GM21367 (cell line): ENCODE measurements at regions not wholly inside any gene's neighbourhood (a gene's known extent, or its start where the extent isn't known, plus 50 kb on each side); places are given as distances from the start of the nearest gene placed in this dataset.

Source experiments
- ATAC-seq: cut with Tn5 transposase; IDR thresholded peaks from one replicate; pipeline ENCODE4 v1.9.1; 2021; ENCODE audit not compliant: unreplicated experiment

DNA sequence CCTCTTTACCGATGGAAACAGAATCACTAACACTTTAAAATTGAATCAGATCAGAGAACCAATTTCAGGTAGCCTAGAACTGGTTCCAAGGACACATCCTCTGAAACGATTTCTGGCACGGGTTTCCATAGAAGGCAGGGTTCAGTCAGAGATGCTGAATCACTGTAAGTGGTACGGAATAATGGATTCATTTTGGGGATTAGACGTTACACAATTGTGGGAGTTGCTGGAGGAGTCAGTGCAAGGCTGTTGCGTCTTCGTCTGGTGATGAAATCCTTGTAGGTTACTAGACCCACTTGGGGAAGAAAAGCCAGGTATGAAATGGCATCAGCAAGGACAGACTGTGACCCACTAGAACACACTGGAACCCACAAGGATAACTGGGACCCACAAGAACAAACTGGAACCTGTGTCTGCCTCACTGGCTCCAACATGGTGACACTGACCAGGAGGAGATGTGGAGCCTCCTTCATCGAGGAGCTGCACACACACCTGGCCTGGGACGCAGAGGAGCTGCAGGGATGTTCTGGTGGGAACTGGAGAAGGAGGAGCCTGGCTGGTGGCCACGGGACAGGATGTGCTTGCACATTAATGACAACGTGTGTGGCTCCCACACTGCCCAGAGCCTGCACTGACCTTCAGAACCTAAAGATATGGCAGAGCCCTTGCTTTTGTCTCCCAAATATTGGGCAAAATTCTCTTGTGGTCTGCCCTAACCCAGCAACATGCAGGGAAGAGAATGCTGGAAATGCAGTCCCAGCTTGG, 105.1 kb downstream of the TRAPPC11 start:
- no peak for ATAC-seq

DNA sequence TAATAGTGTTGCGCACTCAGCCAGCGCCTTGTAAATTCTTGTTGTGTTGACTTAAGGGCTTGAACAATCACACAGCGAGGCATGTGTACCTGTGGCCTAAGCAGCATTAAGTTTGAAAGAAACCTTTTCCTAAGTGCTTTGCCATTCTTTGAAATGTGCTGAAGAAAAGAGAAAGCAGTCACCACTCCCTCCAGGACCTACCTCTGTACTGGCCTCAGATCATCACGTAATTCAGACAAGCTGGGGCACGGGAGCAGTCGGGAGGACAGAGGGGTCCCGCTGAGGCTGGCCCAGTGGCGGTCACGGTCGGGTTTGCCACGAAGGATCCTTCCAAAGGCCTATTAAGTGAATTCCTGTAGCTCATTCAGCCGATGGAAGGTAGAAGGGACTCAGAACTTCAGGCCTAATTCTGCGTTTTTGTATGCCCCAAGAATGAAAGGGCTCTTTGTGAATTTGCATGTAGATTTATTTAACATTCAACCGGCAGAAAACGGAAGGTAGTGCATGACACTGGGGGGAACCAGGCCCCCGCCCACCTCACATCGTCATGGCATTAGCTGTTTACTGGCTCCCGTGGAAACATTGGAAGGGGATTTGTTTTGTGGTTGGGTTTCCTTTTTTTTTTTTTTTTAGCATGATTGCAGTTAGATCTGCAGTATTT, 106.3 kb downstream of the TRAPPC11 start:
- no peak for ATAC-seq

DNA sequence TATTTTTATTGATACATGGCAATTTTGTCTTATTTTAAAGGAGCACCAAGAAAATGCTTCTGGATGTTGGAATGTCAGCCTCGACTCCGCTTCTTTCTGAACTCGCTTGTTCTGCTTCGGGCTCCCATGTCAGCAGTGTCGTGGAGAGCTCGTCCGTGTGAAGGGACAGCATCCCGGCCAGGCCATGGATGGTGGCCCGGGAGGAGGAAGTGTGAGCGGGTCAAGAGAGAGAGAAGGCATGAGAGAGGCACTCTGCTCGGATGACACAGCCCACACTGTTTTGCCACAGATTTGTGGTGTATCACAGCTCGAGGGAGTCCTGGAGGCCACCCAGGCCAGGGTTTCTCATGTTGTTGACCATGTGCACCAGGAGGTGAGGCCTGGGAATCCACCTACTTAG, 107.0 kb downstream of the TRAPPC11 start:
- no peak for ATAC-seq

DNA sequence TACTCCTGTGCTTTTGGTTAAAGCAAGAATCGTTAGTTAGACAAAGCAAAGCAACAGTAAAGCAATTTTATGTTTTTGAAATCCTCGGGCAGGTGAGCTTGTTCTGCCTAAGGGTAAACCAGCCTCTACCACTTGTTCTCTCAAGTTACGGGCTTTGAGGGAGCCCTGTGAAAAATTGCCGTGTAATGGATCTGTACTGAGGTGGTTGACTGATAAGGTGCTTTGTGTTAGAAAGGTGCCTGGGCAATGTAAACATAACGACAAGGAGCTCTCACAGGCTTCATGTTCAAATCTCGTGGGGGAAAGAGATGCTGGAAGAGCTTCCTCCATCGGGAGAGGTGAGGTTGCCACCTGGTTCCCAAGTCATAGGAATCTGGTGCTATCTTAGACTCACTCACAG, 111.8 kb downstream of the TRAPPC11 start:
- no peak for ATAC-seq

DNA sequence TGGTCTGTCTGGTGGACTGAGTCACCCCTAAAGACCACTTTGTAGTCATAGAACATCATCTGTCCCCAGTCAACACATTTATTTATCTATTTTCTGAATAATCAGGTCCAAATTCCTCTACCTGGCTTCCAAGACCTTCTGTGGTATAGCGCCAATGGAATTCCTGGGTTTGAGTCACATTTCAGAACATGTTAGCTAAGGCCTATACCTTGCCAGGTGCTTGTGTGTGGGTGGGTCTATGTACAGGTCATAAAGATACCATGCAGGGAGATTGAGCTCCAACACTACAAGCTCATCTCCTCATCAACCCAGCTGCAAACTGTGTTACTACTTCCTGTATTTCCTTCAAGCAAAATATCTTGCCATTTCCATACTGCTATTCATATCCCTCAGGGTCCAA, 113.3 kb downstream of the TRAPPC11 start:
- ATAC-seq, result no peak

DNA sequence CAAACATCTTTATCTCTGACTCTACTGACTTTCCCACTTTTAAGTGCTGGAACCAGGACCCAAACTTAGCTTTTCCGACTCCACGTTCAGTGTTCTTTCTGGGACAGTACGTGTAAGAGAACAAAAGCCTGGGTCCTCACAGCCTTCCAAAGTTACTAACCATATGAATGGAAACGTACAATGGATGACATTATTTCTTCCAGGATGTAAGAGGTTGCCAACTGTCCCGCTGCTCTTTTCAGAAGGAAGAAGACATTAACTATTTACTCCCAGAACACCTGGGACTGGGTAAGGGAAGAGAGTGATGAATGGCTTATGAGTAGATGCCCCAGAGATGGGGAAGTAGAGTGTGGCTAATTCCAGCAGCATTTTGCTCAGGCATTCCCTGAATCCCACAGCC, 114.7 kb downstream of the TRAPPC11 start:
- ATAC-seq, result no peak

DNA sequence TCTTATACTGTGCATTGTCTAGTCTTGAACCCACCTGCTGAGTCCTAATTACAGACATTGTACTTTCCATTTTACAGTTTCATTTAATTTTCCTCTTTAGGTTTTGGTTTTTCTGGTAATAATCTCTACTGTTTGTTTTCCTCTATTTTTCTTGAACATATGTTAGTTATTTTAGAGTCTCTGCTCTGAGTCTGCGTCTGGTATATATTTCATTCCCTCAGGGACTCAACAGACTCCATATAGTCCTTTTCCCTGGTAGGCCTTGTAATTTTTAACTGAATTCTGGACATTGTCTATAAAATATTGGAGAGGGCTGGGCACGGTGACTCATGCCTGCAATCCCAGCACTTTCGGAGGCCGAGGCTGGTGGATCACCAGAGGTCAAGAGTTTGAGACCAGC, 121.8 kb upstream of the STOX2 start:
- no peak for ATAC-seq

DNA sequence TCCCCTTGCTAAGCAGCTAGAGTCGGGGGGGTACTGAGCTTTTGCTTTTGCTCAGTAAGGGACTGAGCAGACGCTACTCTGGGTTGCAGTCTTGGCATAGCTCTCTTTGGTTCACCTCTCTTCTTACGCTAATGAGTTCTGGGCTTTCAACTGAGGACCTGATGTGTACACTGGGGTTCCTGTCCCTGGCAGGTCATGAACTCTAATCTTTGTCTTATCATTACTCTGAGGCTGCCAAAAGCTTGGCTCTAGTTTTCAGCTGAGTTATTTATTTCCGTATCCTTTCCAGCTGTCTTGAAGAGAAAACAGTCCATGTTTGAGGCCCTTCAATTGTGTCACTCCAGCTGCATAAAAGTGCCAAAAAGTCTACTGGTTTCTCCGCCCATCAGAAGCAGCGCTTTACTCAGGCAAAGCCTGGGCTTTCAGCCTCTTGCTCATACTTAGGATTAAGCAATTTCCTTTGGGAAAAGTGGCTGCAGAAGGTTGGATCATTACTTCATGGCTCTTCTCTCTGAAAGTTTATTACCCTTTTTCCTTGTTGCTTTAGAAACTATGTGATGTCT, 121.0 kb upstream of the STOX2 start:
- ATAC-seq, result no peak

DNA sequence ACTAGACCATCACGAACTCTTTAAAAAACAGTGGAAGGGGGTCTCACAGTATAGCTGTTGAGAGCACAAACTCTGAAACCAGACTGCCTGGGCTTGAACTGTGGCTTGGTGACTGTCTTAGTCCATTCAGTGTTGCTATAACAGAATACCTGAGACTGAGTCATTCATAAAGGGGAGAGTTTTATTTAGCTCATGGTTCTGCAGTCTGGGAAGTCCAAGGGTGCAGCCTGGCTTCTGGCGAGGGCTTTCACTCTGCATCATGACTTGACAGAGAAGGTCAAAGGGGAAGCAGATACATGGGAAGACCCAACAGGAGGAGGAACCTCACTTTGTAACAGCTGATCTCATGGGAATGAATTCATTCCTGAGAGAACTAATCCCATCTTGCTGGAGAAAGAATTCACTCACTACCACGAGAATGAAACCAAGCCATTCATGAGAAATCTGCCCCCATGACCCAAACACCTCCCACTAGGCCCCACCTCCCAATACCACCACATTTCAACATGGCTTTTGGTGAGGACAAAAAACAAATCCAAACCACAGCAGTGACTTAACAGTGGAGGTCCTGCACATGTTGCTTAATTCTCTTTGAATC, 116.7 kb upstream of the STOX2 start:
- no peak for ATAC-seq

DNA sequence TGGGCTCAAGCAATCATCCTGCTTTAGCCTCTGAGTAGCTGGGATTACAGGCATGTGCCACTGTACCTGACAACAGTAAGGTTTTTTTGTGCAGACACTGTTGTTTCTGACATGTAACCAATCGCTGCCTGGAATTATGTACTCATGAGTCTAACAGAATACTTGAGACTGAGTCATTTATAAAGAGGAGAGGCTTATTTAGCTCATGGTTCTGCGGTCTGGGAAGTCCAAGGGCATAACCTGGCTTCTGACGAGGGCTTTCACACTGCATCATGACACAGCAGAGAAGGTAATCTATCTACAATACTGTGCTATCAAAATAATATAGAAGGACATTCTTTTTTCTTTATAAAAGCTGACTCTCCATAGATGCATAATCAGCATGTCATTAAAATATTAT, 115.5 kb upstream of the STOX2 start:
- ATAC-seq, result no peak

DNA sequence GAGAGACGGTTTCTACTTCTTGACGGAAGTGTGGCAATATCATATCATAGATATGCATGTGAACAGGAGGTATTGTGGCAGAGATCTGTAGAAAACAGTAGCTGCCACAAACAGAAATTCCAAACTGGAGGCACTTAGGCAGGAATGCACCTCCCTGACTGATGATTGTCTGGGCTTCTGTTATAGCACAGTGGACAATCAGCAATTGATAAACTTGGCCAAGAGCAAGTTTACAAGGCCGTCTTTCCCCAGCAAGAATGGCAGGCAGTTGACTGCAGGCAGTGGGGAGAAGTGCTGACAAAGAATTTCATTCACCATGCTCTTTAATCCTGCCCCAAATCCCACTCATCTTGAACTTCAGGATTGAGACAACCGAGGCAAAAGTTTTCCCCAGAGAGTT, 114.4 kb upstream of the STOX2 start:
- ATAC-seq, result no peak

DNA sequence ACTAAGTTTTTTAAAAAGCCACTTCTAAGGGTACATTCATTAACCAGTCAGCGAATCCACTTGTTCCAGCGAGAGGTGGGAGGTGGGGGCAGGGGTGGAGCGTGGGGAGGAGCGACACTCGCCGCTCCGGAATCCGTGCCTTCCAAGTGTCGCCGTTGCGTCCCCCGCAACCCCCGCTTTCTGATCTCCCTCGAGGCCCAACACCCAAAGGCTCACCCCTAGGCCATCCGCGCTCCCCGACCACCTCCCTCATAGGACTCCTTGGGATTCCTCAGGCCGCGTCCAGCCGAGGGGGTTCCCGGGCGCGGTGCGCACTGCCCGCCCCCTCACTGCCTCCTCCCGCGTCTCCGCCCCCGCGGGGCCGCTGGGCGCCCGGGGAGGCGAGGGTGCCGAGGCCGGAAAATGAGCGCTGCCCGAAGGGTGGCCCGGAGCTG, 108.1 kb upstream of the STOX2 start:
- no peak for ATAC-seq

DNA sequence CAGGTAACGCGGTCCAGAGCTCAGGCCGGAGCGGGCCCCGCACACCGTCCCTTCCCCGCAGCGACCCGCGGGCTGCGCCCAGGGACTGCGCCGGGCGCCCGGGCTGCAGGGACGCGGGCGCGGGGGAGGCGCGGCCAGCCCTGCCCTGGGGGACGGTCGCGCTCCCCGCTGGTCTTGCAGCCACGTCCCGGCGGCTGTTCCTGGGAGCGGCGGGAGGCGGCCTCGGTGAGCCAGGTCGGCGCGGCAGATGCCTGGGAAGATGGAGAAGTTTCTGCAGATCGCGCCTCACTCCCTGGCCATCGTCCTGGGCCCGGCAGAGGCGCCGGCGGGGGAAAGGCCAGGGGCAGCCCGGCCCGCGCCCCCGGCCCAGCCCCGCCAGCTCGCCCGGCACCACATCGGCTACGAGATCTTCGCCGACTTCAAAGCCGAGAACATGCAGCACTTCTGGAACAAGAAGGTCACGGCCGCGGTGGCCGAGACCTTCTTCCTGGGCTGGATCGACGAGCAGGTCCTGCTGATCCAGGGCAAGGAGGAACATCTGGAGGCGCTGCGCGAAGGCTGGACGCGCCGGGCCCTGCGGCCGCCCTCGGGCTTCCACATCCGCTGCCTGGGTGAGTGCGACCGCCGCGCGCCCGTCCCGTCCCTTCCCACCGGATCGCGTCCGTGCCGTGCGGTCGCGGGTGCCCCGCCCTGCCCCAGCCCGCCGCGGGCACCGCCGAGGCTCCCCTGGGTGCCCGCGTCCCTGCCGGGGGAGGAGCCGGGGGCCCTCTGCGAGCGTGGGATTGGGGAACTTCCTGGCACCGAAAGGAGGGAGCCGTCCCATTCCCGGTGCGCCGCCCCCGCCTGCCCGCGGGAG, 107.4 kb upstream of the STOX2 start:
- ATAC-seq, result no peak

DNA sequence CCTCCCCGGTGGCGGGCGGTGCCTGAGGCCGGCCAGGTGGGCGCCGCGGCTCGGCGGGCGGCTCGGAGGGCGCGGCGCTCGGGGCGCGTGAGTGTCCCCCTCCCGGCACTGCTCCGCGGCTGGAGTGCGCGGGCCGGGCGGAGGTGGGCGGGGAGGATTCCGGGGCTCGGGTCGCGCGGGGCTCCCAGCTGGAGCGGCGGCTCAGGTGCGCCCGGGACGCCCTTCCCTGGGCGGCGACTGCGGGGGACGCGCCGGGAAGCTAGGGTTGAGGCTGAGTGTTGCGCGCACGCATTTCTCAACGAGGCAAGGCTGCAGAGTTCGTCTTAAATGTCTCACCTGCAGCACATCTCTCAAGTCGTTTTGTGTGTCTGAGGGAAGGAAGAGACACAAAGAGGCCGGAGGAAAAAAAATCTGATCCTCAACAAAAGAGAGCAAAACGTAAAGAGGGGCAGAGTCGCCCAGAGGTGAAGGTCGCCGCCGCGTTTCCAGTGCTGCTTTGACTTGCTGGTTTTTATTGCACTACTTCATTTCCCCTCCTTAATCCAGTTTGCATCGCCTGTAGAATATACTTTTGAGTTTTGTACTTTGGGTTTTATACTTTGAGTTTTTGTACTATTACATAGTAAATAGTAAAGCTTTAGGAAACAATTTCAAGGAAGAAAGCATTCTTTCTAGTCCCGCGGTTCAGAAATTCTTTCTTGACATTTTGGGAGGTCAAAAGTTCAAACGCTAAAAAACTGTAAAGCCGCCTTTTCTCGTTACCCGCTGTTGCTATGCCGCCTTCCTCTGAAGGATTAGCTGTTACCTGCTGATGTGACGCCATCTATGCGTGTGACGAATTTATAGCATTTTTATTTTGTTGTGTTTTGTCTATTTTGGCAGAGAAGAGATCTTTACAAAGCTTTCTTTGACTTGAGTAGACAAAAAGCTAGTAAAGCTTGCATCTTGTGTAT, 106.5 kb upstream of the STOX2 start:
- ATAC-seq, result no peak

DNA sequence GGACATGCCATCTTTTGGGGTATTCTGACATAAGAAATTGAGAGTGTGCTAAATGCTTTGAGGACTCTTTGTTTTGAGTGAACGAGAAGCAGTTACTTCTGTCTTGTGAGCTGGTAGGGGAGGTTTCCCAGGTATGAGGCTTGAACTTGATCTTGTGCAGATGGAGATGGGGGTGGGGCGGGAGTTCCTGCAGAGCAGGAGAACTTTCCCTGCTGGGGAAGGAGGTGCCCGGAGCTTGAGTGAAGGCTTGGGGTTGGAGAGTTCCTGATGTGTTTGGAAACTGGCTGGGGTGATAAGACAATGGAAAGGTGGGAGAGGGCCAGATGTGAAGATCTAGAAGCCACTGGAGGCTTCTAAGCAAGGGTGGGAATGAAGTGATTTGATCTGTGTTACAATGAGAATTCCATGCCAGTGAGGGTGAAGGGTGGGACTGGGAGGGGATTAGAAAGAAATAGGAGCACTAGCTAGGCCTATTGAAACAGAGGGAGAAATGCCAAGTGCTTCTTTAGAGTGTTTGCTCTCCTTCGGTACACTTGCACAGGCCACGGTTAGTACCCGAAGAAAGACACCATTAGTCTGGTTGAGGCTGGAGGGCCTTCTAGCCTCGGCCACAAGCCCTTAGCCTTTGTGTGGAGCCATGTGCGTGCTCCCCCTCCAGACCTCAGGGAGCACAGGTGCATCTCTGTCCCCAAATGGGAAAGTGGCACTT, 103.5 kb upstream of the STOX2 start:
- ATAC-seq, result no peak

DNA sequence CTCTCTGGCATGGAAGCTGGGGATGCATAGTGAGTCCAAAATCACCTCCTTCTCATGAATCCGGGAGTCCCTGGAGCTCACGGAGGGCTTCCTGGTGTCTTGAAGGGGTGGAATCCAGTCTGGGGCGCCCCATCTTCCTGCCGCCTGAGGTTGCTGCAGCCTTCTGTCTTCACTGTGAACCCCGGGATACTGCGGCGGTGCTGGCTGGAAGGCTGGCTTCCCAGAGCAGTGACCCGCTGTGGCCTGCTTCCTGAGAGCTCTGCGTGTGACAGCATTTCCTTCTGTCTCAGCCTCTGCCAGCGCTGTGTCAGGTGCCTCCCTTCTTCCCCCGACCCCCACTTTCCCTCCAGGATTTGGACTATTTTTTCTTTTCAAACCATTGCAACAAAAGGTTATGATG, 98.8 kb upstream of the STOX2 start:
- no peak for ATAC-seq

DNA sequence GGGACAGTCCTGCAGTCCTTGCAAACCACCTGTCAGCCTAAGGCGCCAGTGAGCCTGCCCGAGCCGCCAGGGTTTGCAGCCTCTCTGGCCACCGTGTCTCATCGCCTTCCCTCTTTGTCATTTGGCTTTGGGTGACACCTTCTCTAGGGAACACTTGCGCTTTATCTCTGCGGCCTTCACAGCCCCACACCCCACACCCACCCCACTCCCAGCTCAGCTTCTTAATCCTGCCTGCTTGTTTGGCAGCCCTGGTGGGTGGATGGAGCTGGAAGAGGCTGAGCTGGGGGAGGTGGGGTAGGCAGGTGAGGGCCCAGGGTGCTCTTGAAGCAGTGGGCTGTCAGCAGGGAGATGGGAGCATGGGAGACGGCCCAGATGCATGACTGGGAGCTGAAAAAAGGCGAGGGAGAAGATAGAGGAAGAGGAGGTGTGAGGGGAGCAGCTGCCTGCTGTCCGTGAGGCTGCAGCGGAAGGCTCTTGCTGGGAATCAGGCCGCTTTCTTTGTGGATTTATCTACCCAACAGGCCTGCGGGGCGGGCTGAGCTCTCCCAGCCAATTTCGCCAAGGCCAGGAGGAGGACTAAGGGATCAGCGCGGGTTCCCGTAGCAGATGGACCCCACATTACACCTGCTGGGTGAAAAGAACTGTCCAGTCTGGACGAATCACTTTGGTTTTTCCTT, 97.5 kb upstream of the STOX2 start:
- no peak for ATAC-seq

DNA sequence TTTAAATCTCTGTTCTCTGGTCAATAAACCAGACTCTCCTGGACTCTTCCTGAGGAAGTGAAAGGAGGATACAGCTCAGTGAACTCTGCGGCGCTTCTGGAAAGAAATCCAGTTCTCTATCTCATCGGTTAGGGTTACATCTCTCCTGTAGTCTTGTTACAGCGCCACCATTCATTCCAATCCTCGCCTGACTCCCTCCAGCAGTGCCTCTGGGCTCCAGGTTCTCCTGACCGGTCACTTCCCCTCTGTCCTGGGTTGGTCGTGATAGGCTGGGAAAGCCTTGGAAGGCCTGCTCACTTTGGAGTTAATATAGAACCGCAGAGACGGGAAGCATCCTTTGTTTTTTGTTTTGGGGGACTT, 97.0 kb upstream of the STOX2 start:
- ATAC-seq, result no peak

DNA sequence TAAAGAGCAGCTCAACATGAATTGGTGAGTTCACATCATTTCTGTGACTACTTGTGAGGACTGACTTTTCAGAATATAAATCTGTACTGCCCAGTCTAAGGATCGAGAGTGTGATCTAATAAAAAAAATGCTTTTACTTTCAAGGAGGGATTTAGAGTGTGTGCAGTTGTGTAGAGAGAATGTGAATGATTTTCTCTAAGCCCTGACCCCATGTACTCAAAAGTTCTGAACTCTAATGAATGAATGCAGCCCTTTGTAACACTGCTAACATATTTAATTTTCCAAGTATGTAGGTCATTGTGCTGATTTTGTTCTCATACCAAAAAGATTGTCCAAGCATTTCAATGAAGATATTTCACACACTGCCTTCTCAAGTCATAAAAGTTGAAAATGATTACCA, 92.5 kb upstream of the STOX2 start:
- no peak for ATAC-seq
